GM18517 (cell line): ENCODE measurements at regions not wholly inside any gene's neighbourhood (a gene's known extent, or its start where the extent isn't known, plus 50 kb on each side); places are given as distances from the start of the nearest gene placed in this dataset.

ENCODE experiments used
- ATAC-seq: cut with Tn5 transposase; IDR thresholded peaks from one replicate; pipeline ENCODE4 v1.9.1; 2021; ENCODE audit warnings: mild to moderate bottlenecking, moderate library complexity; ENCODE audit not compliant: unreplicated experiment

DNA sequence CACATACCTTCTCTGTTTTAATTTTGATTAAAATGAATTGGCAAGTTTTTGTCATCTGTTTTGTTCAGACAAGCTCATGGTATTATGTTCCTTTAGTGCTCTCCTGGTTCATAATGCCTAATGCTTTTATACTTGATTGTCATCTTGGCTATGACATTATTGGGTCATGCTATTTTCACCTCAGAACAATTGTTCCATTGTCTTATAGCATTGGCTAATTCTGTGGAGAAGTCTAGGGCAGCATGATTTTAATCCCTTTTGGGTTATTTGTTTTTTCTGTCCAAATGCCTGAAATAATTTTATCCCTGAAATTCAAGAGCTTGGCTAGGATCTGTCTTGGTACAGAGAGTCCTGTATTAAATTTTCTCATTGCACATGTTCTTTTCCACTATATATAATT lies 83.8 kb upstream of the CCDC85A start:
- ATAC-seq = no peak

DNA sequence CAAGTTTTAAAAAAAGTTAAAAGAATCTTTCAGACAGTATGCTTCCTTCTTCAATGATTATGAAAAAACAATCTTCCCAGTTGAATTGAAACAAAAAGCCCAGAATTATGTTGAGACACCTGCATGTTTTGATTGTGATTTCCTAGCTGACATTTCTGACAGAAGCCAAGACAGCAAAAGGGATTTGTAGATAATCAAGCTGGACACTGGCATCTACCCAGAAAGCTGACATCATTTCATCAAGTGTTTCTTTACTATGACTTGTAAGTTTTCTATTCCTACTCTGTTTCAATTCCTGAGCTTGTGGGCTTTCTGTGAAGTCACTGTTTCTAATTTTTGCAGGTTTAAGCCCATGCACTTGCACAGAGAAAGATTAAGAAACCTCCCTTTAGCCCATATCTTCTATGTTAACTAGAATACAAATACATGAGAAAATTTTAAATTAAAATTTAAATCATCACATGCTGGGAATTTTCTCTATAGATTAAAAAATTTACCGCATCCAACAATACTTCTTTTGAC lies 82.9 kb upstream of the CCDC85A start:
- no peak for ATAC-seq

DNA sequence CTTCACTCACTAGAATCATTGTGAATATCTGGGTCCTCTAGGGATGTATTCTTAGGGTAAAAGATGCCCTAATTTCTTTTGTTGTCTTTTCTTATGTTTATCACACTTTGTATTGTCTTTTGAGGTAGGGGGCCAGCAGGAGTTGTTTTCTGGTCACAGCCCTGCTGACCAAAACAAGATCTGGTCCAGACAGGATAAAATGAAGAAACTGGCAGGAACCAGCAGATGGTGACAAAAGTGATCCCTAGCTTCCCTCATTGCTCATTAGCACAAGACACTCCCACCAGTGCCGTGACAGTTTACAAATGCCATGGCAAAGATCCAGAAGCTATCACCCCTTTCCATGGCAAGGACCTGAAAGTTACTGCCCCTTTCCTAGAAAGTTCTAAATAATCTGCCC lies 81.7 kb upstream of the CCDC85A start:
- ATAC-seq = no peak

DNA sequence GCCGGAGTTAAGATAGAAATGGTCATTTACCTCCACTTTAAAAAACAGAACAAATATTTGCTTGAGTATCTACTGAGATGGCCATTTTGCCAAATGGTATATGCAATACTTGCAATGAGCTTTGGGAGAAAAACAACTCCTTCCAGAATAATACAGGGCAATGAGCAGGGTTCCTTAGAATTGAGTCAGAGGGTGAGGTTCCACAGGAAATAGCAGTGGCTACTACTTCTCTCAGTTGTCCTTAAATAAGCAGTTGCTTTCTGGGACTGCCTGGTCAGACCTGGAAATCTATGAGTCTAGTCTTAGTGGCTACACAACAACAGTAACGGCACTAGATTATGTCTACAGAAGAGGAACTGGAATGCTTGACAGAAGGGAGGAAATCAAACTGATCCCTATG lies 80.9 kb upstream of the CCDC85A start:
- ATAC-seq = no peak

DNA sequence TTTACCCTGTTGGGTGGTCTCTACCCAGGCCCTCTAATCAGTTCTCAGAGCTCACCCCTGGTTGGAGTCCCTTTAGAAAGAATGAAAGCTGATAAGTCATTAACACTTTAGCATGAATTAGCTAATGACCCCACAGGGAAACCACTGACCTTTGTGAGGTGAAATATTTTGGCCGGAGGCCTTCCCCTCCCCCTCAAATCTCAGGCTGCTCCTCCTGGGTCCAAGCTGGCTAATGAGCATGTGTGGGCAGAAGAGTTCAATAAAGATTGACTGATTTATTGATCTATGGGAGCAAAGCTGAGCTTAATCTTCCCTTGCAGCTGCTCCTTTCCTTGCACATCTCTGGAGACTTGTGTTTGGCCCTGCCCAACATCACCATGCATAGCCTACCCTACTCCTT lies 78.8 kb upstream of the CCDC85A start:
- ATAC-seq = no peak

DNA sequence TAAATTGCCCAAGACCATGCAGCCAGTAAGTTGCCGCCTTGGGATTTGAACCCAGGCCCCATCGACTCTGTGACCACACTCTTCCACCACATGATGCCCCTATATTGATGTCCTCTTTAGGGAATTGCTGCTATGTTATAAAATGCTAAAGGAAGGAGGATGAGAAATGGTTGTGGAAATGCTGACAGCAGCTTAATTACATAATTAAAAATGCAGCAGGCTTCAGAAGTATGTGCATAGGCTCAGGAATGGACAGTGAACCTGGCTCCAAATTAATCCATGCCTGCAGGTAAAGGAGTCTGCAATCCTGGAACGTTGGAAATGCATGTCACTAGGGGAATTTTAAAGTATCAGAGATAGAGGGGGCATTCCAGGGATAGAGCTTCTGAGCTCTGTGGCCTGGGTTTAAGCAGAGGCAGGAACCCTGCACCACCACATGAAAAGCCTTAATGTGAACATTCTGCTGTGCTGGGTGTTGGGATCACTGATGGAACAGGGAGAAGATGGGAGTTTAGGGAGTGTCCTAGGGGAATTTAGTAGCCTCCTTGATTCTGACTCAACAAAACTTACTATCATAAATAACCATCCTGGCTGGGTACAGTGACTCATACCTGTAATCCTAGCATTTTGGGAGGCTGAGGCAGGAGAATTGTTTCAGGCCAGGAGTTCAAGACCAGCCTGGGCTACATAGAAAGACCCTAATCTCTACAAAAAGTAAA lies 76.1 kb upstream of the CCDC85A start:
- no peak for ATAC-seq

DNA sequence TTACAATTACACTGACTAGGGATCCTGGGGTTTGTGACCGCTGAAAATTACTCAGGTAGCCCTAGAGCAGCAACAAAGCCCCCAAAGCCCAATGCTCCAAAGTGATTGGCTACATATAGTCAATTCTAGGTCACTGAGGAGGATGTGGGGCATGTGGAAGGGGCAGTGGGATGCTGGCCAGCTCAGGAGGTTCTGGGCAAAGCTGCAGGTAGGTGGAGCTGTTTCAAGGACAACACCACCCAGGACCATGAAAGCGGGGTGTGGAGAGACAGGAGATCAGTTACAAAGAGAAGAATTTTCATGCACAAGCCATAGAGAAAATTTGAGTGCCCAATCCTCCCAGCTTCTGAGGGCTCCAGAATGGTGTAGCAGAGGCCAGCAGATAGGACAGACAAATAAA lies 75.0 kb upstream of the CCDC85A start:
- no peak for ATAC-seq

DNA sequence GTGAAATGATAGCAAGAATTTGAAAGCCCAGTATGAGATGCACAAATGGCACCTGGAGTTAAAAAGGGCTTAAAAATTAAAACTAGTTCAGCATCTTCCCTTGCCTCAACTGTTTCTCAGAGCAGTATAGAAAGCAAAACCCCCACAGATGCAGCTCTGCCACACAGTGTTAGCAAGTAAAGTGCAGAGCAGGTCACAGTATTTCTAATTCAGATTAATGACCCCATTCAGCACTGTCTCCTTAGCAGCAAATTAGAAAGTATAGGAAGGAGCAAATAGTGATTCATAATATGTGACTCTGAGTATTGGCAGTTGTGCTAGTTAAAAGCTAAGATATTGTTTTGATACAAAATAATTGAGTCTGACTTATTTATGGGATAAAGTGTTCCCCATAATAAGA lies 73.8 kb upstream of the CCDC85A start:
- ATAC-seq = no peak

DNA sequence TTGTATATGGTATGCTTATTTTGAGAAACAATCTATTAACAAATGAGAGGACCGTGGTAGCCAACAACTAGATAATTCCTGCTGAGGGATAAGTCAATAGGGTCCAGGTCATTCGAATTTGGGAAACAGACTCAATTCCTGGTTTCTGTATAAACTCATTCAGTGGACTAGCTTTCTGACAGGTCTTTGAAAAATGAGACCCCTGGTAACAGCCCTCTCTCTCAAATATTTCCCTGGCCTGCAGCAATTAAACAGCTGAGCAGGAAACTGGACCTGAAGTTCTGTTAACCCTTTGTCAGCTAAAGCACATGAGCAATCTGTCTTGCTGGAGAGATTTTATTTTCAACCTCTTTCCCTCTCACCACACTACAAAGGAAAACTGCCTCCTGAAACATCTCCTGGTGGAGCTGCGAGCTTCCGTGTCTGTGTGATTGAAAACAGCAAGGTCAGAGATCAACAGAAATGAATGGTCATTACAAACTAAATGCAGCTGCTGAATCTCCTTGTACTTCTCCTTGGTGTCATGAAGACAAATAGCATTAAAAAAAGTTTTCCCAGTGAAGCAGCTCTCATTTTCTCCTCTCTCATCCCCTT lies 70.3 kb upstream of the CCDC85A start:
- ATAC-seq = no peak

DNA sequence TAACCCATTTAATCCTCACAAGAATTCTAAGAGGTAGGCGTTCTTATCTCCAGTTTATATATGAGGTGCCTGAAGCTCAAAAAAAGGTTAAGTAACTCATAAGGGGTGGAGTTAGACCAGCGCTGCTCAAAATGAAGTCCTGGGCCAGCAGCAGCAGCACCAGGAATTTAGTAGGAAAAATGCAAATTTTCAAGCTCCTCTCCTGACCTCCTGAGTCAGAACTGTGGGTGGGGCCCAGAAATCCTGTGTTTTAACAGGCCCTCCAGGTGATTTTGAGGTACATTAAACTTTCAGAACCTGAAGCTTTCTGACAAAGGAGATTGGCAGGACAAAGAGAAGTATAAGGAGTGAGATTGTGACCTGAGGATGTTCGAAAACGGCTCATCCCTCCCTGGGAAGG lies 66.0 kb upstream of the CCDC85A start:
- no peak for ATAC-seq

DNA sequence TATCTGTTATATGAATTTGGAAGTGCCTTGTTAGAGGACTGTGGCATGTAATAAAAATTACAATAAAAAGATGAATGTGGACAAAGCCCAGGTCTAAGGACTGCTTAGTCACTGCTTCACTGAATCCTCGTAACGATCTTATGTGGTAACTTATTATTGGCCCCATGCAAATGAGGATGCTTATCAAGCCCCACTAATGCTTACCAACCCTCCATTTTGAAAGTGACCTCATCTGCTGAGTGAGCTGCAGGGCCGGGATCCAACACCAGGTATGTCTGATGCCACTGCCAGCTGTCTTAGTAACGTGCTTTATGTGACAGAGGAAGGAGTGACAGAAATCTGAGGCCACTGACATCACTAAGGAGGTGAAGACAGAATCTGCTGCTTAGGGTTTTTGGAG lies 65.3 kb upstream of the CCDC85A start:
- ATAC-seq = no peak

DNA sequence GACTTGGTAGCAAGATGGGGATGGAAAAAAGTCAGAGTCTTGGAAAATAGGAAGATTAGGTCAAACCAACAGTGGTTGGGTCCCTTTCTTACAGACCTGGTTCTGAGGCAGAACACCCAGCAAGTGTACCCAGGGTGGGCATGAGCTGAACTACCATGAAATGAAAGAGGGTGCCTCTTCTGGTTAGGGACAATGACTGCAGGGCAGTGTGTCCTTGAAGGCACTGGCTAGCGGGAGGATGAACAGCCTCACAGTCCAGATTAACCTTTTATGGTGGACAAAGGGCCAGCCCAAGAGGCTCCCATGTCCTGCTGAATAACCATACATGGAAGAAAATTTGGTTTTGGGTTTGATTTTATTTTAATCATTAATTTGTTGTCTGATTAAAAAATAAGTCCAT lies 61.8 kb upstream of the CCDC85A start:
- no peak for ATAC-seq

DNA sequence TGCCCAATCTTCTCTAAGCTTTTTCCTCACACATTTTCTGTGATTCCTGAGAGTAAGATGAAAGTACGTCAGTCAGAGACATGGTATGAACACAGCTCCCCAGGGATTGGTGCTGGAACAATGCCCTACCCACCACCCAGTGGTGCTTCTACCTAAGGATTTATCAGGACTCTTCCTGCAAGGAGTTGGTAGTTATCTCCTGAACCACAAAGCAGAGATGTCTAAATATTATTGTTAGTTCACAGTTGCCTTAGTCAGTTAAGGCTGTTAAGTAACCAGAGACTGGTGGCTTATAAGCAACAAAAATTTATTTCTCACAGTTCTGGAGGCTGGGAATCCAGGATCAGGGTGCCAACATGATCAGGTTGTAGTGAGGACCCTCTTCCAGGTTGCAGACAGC lies 60.3 kb upstream of the CCDC85A start:
- no peak for ATAC-seq

DNA sequence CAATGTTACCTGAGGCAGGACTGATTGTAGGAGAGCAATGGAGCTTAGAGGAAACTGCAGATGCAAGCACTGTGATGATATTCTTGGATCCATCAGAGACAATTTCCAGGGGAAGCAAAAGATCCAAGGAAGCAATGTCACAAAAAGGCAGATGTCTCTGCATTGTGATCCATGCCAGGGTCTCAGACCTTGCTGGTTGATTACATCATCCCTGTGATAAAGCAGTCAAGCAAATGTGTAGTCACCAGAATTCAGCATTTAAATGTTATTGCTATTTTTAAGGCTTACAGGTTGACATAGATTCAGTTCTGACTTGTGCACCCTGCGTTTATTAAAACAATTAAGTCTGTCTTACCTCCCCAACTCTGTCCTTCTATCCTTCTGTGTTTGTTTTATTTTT lies 56.8 kb upstream of the CCDC85A start:
- no peak for ATAC-seq

DNA sequence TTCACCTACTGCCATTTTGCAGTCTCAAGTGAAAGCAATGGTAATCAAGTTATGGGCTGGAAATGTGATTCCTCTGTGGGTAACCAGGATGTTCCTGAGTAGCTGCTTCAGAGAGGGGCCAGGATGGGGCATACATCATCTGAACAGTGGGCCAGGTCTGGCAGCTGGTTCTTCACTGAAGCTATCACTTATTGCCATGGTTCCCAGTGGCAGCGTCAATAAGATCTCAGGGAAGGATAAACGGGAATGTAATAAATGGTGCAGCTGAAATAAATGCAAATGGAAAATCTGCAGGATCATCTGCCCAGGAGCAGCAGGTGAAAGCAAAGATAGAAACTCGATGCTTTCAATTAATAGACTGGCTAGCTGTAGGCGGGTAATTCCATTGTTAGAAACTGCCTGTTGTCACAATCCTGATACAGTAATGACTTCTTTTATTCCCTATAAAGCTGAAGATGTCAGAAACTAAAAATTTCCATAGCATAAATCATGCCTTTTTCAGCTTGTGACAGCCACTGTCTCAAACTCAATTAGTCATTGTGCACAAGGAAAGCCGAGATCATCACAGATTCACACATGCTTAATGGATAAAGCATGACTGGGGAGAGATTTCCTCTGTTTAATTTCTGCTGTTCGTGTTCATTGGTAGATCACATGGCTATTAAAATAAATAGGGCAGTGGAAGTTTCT lies 56.2 kb upstream of the CCDC85A start:
- ATAC-seq = no peak

DNA sequence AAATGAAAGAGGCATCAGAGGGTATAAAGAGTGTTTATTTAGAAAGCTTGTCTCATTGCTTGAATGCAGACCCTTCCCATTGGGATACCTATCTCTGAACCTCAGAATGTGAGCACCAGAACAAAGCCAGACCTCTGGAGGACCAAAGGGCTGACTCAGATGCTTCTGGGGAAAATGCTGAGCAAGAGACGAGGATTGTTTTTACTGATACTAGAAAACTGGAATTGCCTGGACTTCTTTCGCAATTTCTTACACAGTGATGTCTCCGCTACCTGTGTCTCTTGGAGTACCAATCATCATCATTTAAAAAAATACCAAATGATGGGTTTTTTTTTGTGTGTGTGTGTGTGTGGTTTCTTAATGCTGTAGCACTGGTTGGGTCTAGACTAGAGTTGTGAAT lies 55.6 kb upstream of the CCDC85A start:
- ATAC-seq = no peak

DNA sequence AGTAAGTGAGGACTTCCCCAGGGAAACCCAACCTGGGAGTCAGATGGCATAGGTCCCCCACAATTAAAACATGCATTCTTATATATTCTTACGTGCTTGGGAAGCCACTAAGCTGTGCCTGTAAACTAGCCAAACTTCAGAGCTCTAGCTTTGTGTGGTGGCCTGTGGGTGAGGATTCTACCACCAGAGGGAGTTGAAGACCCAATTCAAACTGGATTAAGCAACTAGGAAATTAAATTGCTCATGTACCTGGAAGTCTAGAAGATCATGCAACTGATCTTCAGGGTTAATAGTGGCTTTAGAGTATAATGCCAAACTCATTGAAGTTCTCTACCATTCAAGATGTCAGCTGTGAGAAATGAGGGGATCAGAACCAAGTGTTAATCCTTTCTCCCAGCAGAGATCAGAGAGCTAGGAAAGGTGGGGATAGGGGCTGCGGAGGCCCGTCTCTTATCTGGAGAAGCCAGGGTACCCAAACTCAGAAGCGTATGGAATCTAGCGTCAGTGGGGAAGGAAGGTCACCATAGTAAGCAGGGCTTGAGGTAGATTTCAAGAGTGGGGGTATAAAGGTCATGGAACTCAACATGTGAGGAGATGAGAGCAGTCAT lies 53.2 kb upstream of the CCDC85A start:
- ATAC-seq = no peak

DNA sequence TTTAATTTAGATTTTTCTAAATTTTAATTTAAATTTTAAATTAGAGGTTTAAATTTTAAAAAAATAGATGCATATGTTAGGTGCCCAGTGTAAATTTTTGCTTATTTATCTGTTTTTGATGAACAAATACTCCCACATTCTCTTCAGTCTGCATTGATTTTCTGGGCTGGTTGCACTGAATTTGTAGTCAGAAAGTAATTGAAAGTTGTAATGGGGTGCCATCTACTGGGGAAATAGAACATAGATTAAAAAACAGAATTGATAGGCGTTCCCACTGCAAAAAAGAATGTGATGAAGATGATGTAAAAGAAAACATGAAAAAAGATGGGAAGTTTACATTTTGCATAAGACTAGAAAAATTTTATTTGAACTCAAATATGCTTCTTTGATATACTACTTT lies 51.7 kb upstream of the CCDC85A start:
- no peak for ATAC-seq

DNA sequence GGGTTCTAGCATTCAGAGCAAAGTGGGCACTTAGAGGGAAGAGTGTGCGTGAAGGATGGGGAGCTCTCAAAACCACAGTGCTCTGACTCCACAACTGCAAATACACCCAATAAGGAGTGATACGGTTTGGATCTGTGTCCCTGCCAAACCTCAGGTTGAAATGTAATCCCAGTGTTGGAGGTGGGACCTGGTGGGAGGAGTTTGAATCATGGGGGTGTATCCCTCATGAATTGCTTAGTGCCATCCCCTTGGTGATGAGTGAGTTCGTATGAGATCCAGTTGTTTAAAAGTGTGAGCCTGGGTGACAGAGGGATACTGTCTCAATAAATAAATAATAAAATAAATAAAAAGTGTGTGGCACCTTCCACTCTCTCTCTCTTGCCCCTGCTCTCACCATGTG lies 50.3 kb upstream of the CCDC85A start:
- ATAC-seq = no peak

DNA sequence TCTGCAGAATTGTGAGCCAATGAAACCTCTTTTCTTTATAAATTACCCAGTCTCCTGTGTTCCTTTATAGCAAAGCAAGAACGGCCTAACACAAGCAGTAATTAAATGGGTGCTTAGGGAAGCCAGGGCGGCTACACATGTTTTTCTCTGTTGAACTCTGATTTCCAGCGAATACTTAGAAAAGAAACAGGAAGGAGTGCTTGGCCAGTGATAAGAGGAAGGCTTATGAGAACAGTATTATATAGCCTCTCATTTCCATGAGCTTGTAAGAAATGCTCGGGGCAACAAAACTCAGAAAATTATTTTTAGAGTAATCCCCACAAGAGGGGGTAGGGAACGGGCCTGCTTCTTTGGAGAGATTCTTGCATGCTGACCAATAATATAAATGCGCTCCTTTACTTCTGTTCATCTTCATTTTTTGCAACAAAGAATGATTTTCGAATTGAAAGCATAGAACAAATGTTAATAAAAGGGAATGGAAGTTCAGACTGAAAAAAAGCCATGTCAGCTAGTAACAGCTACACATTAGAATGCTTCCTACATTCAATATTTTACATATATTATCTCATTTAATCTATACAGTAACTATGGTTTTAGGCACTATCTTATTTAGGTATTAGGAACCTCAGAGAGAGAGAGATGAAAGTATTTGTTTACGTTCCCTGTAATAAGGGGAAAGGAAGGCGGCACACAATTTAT lies 49.7 kb upstream of the CCDC85A start:
- no peak for ATAC-seq
